Fibroblast of peridontal ligament (primary cell): ENCODE measurements at regions not wholly inside any gene's neighbourhood (a gene's known extent, or its start where the extent isn't known, plus 50 kb on each side); places are given as distances from the start of the nearest gene placed in this dataset.
"Not testable (repeated sequence)": the region's sequence is repeated elsewhere in the genome, so short reads cannot be mapped to it uniquely, and the experiment has no call there.

Source experiments
- DNase-seq: peaks from one replicate; pipeline ENCODE4 v3.0.0-alpha.2; 2010; ENCODE audit errors: extremely low read depth

- peak; percentile 12 for DNase-seq
These were observed 200.1 kb downstream of the DAD1 start for GRCh38 chr14:22388669-22389595.

- no peak for DNase-seq
These were observed 201.2 kb downstream of the DAD1 start for GRCh38 chr14:22387776-22388241.

GRCh38 chr14:22386924-22387775, 201.9 kb downstream of the DAD1 start:
- DNase-seq = peak; percentile 87

- DNase-seq = no peak
These were observed 204.0 kb downstream of the DAD1 start for GRCh38 chr14:22384974-22385526.

GRCh38 chr14:22384167-22384549, 204.9 kb downstream of the DAD1 start:
- no peak for DNase-seq

GRCh38 chr14:22383515-22384166, 205.4 kb downstream of the DAD1 start:
- no peak for DNase-seq

GRCh38 chr14:22382955-22383354, 206.1 kb downstream of the DAD1 start:
- DNase-seq = no peak

GRCh38 chr14:22382395-22382794, 206.6 kb downstream of the DAD1 start:
- DNase-seq = no peak

- DNase-seq = no peak
These were observed 207.3 kb downstream of the DAD1 start for GRCh38 chr14:22381766-22382165.

- DNase-seq = no peak
These were observed 207.6 kb downstream of the DAD1 start for GRCh38 chr14:22381408-22381760.

- DNase-seq = peak; percentile 30
These were observed 208.2 kb downstream of the DAD1 start for GRCh38 chr14:22380571-22381407.

- peak; percentile 10 for DNase-seq
These were observed 209.3 kb downstream of the DAD1 start for GRCh38 chr14:22379727-22380126.

- no peak for DNase-seq
These were observed 210.8 kb downstream of the DAD1 start for GRCh38 chr14:22378181-22378580.

- DNase-seq = peak; percentile 41
These were observed 213.6 kb downstream of the DAD1 start for GRCh38 chr14:22375321-22375930.

GRCh38 chr14:22370084-22370847, 218.8 kb downstream of the DAD1 start:
- DNase-seq = peak; percentile 22

GRCh38 chr14:22358726-22359125, 230.3 kb downstream of the DAD1 start:
- DNase-seq = no peak

- not testable (repeated sequence) for DNase-seq
These were observed 239.7 kb downstream of the DAD1 start for GRCh38 chr14:22349281-22349680.

GRCh38 chr14:22344673-22345072, 244.4 kb downstream of the DAD1 start:
- no peak for DNase-seq

GRCh38 chr14:22344209-22344608, 244.8 kb downstream of the DAD1 start:
- not testable (repeated sequence) for DNase-seq

- no peak for DNase-seq
These were observed 248.0 kb downstream of the DAD1 start for GRCh38 chr14:22341049-22341448.
